Esophagus squamous epithelium (tissue), 4 donors: ENCODE measurements at regions not wholly inside any gene's neighbourhood (a gene's known extent, or its start where the extent isn't known, plus 50 kb on each side); places are given as distances from the start of the nearest gene placed in this dataset.

Experiments
- CTCF ChIP-seq, 6 experiments: fragments of 450-650 bp in 4 of 6; fragments of 200-600 bp in 2 of 6; sonication (generic) in 2 of 6; IDR thresholded peaks; one replicate each; pipeline ENCODE4 v1.5.1; 2016 to 2019; ENCODE audit warnings: antibody characterized with exemption in 6 of 6, mild to moderate bottlenecking in 4 of 6, moderate library complexity in 4 of 6
- POLR2A ChIP-seq, 4 donors: fragments of 450-650 bp; IDR thresholded peaks; one replicate each; pipeline ENCODE4 v1.6.1; 2017; ENCODE audit warnings: antibody characterized with exemption in 4 of 4, mild to moderate bottlenecking in 4 of 4, moderate library complexity in 3 of 4

- TF ChIP-seq CTCF (IDR thresholded peaks at IDR 0.05): no peak
- TF ChIP-seq POLR2A (IDR thresholded peaks at IDR 0.05): no peak
Observed at GRCh38 chr2:138066139-138066806, 102.0 kb downstream of the HNMT start.
